GM04503 (cell line): ENCODE measurements at regions not wholly inside any gene's neighbourhood (a gene's known extent, or its start where the extent isn't known, plus 50 kb on each side); places are given as distances from the start of the nearest gene placed in this dataset.

Experiments
- DNase-seq: peaks from one replicate; pipeline ENCODE4 v3.0.0-alpha.2; 2012; ENCODE audit warnings: low read depth

DNA sequence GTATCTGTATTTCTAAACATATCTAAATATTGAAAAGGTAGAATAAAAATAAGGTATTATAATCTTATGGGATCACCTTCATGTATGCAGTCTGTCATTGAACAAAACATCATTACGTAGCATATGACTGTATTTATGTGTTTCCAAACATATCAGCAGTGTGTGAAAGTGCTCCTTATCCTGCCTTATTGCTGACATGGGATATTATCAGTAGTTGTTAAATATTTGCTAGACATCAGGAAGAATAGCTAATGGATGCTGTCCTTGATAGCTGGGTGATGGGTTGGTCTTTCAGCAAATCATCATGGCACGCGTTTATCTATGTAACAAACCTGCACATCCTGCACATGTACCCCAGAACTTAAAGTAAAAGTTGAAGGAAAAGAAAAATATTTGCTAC lies 59.1 kb upstream of the FAM20A start:
- DNase-seq, result no peak

GRCh38 chr17:68658999-68659780 lies 58.0 kb upstream of the FAM20A start:
- no peak for DNase-seq

GRCh38 chr17:68657576-68657975 lies 56.4 kb upstream of the FAM20A start:
- no peak for DNase-seq

DNA sequence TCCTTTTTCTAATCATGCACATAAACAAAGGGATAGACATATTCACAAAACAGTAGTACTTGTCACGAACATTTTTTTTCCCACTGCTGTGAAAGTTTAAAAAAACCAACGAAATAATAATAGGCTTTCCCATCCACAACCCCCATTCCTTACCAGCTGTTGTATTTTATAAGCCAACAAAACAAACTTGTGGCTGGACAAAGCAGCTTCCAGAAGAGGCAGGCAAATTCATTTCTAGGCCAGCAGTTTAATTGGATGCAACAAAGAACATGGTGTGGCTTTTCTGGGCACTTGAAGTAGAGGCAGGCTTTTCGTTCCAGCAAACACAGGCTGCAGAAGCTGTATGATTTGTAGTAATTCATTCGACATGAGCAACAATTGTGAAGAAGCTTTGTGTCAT lies 56.0 kb upstream of the FAM20A start:
- DNase-seq, result no peak

DNA sequence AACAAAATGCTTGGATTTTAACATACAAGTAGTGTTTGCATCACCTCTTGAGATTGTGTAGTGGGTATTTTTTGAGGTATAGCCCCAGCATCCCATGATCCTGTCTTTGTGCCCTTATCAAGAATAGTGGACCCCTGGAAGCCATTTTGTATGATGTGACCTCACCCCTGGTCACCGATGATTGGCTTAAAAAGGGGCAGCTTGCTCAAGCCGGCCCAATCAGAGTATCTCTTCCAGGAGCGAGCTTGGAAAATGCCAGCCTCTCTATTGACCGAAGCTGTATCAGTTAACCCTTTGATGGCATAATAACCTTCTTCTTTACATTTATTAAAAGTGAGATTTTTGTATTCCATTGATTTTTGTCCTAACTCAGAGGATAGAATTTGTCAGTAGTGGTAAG lies 55.5 kb upstream of the FAM20A start:
- DNase-seq, result no peak
